ENCODE measurements at regions not wholly inside any gene's neighbourhood (a gene's known extent, or its start where the extent isn't known, plus 50 kb on each side); places are given as distances from the start of the nearest gene placed in this dataset.

- Mint-ChIP-seq H3K4me3 (ENCODE audit: low read depth) (no peak overlapping the region), H3K27me3 (no peaks in the 10 kb centered on the region), H3K4me1 (ENCODE audit: low read depth) (no peaks in the 10 kb centered on the region), H3K27ac (no peak overlapping the region), H3K36me3 (ENCODE audit: insufficient read depth) (no peaks in the 10 kb centered on the region), H3K9me3 (ENCODE audit: low read depth) (peaks cover 3% of the 10 kb centered on the region)
- TF ChIP-seq, protein P1, sequence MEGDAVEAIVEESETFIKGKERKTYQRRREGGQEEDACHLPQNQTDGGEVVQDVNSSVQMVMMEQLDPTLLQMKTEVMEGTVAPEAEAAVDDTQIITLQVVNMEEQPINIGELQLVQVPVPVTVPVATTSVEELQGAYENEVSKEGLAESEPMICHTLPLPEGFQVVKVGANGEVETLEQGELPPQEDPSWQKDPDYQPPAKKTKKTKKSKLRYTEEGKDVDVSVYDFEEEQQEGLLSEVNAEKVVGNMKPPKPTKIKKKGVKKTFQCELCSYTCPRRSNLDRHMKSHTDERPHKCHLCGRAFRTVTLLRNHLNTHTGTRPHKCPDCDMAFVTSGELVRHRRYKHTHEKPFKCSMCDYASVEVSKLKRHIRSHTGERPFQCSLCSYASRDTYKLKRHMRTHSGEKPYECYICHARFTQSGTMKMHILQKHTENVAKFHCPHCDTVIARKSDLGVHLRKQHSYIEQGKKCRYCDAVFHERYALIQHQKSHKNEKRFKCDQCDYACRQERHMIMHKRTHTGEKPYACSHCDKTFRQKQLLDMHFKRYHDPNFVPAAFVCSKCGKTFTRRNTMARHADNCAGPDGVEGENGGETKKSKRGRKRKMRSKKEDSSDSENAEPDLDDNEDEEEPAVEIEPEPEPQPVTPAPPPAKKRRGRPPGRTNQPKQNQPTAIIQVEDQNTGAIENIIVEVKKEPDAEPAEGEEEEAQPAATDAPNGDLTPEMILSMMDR (IDR thresholded peaks at IDR 0.05; ENCODE audit: unreplicated experiment), result no peak
- no peak for DNase-seq (ENCODE audit: low spot score, unreplicated experiment)
Observed at GRCh38 chr21:22842875-22843274, 1844.7 kb downstream of the NCAM2 start.

- no peaks in the 10 kb centered on the region for H3K4me1 Mint-ChIP-seq (ENCODE audit: low read depth)
- no peaks in the 10 kb centered on the region for H3K9me3 Mint-ChIP-seq (ENCODE audit: low read depth)
- H3K4me3 Mint-ChIP-seq (ENCODE audit: low read depth), result no peak overlapping the region
- H3K27ac Mint-ChIP-seq, result no peak overlapping the region
- no peaks in the 10 kb centered on the region for H3K36me3 Mint-ChIP-seq (ENCODE audit: insufficient read depth)
- no peaks in the 10 kb centered on the region for H3K27me3 Mint-ChIP-seq
- TF ChIP-seq, protein P1 (IDR thresholded peaks at IDR 0.05; ENCODE audit: unreplicated experiment), result no peak
- DNase-seq (ENCODE audit: low spot score, unreplicated experiment), result no peak
Observed at GRCh38 chr21:22855581-22855980, 1857.4 kb downstream of the NCAM2 start.

GRCh38 chr21:22871692-22872091 lies 1873.5 kb downstream of the NCAM2 start:
- TF ChIP-seq, protein P1 (IDR thresholded peaks at IDR 0.05; ENCODE audit: unreplicated experiment), result no peak
- no peak for DNase-seq (ENCODE audit: low spot score, unreplicated experiment)
- Mint-ChIP-seq H3K9me3 (ENCODE audit: low read depth) (no peaks in the 10 kb centered on the region), H3K36me3 (ENCODE audit: insufficient read depth) (no peaks in the 10 kb centered on the region), H3K27ac (no peak overlapping the region), H3K27me3 (no peaks in the 10 kb centered on the region), H3K4me3 (ENCODE audit: low read depth) (no peak overlapping the region), H3K4me1 (ENCODE audit: low read depth) (no peaks in the 10 kb centered on the region)

- TF ChIP-seq, protein P1 (IDR thresholded peaks at IDR 0.05; ENCODE audit: unreplicated experiment), result no peak
- DNase-seq (ENCODE audit: low spot score, unreplicated experiment), result no peak
- Mint-ChIP-seq H3K9me3 (ENCODE audit: low read depth) (no peaks in the 10 kb centered on the region), H3K27me3 (no peaks in the 10 kb centered on the region), H3K4me3 (ENCODE audit: low read depth) (no peak overlapping the region), H3K4me1 (ENCODE audit: low read depth) (peaks cover 6% of the 10 kb centered on the region), H3K27ac (no peak overlapping the region), H3K36me3 (ENCODE audit: insufficient read depth) (no peaks in the 10 kb centered on the region)
Observed at GRCh38 chr21:22880573-22880972, 1882.4 kb downstream of the NCAM2 start.

DNA sequence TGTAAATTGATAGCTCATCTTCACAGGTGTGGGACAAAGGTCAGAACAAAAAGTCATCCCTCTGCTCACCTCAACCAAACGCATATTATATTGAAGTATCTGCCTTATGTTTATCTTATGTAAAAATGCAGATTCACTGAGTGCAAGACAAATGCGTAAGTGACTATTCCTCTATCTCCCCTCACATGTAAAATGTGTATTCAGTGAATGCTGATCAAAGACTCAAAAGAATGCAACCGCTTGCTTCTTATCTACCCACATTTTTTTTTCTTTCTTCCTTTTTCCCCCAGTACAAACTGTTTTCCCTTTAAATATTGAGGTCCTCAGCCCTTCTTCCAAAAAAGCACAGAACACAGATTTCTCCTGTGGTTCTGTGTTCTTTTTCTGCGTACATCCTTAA lies 1882.9 kb downstream of the NCAM2 start:
- TF ChIP-seq, protein P1 (IDR thresholded peaks at IDR 0.05; ENCODE audit: unreplicated experiment), result no peak
- peaks cover 6% of the 10 kb centered on the region for H3K4me1 Mint-ChIP-seq (ENCODE audit: low read depth)
- H3K27ac Mint-ChIP-seq, result no peak overlapping the region
- no peak overlapping the region for H3K4me3 Mint-ChIP-seq (ENCODE audit: low read depth)
- no peaks in the 10 kb centered on the region for H3K9me3 Mint-ChIP-seq (ENCODE audit: low read depth)
- H3K27me3 Mint-ChIP-seq, result no peaks in the 10 kb centered on the region
- H3K36me3 Mint-ChIP-seq (ENCODE audit: insufficient read depth), result no peaks in the 10 kb centered on the region
- no peak for DNase-seq (ENCODE audit: low spot score, unreplicated experiment)

Measured in progenitor cell of endocrine pancreas (in vitro differentiated cells).